Urinary bladder (tissue), 3 donors: ENCODE measurements at regions not wholly inside any gene's neighbourhood (a gene's known extent, or its start where the extent isn't known, plus 50 kb on each side); places are given as distances from the start of the nearest gene placed in this dataset.
A peak's percentile ranks its signal among the peaks of the same experiment; 100 is the strongest.

Experiments
- DNase-seq: peaks from one replicate; pipeline ENCODE4 v3.0.0-alpha.2; 2015; ENCODE audit errors: extremely low spot score
- H3K27ac ChIP-seq: one replicate; pipeline ENCODE4 v1.5.1; 2013; ENCODE audit warnings: low read depth, mild to moderate bottlenecking, moderate library complexity
- H3K36me3 ChIP-seq: one replicate; pipeline ENCODE4 v1.6.1; 2013; ENCODE audit warnings: mild to moderate bottlenecking, moderate library complexity; ENCODE audit not compliant: insufficient read depth
- H3K4me1 ChIP-seq: one replicate; pipeline ENCODE4 v1.6.1; 2013; ENCODE audit warnings: mild to moderate bottlenecking, moderate library complexity; ENCODE audit not compliant: insufficient read depth
- H3K4me3 ChIP-seq: one replicate; pipeline ENCODE4 v1.5.1; 2013; ENCODE audit warnings: low read depth, low read length
- WGBS: extraction: QIAGEN DNeasy Blood & Tissue Kit; methylation state at CpG from one replicate; pipeline ENCODE4 v1.1.7; 2013; 5-methylcytosine and 5-hydroxymethylcytosine counted together
- donor health status: healthy with polysubstance abuse.
- donor health status: healthy.

DNA sequence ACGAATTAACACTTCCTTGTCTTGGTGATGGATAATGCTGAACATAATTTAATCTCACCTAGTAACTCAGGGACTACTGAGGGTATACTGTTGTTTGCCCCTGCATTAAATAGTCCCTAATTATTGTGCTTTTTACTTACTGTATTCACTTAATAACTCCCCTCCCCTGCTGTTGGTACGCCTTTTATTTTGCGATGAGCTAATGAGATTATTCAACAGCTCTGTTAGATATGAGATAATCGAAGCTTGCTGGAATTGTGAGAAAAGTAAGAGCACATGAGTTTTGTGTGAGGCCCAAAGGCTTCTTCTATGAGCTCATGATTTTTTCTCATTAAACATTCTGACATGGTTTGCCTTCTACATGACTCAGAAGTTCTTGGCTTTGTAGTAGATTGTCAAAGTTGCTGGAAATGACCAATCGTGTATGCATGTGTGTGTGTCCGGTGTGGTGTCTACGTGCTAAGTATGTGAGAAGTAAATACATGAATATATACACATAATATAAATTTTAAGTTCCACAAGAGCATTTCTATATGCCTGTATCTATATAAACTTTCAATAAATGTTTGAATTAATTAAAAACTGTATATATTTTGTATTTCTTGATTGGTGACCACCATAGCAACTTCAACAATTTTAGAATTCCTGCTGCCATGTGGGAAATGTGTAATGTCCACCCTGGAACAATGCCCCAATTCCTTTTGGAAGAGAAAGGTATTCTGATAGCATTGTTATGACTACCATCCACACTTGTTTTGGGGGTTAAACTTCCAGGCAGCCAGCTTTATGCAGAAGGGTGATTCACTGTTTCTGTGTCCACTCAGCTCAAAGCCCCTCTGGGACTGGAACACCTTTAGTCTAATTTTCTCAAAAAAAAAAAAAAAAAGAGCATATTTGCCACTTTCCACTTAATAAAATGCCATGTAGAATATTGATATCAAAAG is 106.2 kb downstream of the SAMD9 start:
- Histone ChIP-seq H3K4me3 (no peak overlapping the region), H3K4me1 (peaks cover 3% of the 10 kb centered on the region), H3K36me3 (no peaks in the 10 kb centered on the region), H3K27ac (no peak overlapping the region)
- 56% methylated on average over 7 of the region's 7 CpGs for WGBS
- no peak for DNase-seq

DNA sequence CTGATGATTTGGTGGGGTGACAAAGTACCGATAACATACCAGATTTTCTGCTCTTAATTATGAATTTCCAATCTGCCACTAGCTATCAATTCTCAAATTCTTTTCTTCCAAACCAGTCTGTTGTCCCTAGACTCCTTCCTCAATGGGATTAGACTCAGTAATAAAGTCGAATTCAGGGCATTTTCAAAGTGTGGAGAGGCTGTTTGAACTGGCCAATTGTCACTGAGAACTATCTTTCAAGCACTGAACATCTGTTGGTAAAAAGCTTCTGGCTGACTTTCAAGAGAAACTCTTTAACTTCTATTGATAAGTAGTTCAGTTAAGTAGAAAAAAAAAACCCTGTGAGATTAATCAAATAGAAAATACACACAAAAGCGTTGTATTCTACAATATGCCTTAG is 108.9 kb downstream of the SAMD9 start:
- Histone ChIP-seq H3K4me3 (no peak overlapping the region), H3K4me1 (peaks cover under 1% of the 10 kb centered on the region), H3K27ac (no peak overlapping the region), H3K36me3 (no peaks in the 10 kb centered on the region)
- no peak for DNase-seq
- WGBS: 62% methylated on average over 3 of the region's 3 CpGs

DNA sequence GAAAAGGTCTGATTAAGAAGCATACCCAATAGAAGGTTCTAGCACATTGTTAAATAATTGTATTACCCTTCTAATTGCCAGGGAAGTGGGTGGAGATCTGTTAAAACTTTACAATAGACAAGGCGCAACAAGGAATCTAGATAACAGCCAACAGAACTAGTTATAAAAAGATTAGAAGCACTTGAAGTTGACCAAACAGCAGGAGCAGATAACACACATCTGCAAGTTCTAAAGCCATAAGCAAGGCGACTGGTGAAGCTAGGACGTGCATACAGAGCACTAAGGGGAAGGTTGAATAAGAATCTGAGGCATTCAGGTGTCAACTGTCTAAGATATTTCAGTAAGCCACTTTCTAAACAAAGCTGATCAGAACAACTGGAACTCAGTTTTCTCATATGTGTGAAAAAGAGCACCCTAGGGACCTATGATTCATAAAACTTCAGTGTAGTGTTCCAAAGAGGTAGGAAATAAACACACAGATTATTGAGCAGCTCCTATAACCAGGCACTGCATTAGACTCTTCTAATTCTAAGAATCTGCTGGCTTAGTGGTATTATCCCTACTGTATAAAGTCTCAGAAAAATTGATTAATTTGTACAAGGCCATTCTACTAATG is 111.2 kb downstream of the SAMD9 start:
- 61% methylated on average over 3 of the region's 3 CpGs for WGBS
- Histone ChIP-seq H3K36me3 (no peaks in the 10 kb centered on the region), H3K4me1 (no peaks in the 10 kb centered on the region), H3K27ac (no peak overlapping the region), H3K4me3 (no peak overlapping the region)
- DNase-seq: no peak

DNA sequence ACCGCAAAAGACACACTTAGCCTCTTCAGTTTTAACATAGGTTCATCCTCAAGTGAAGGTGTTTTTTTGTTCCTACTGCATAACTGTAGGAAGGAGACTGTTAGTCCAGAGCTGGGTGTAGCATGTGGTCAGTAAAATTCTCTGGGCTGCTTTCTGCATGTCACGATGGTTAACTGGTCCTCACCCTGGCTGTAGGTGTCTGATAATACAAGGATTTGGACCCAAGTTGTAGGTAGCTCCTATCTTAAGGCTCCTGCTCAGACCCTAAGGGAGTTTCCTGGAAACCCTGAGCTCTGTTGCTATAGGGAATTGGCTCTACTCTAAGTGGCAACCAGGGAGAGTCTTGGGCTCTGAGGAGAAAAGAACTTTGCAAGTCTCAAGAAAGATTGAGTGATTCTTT is 112.9 kb downstream of the SAMD9 start:
- H3K27ac ChIP-seq: no peak overlapping the region
- no peaks in the 10 kb centered on the region for H3K4me1 ChIP-seq
- H3K36me3 ChIP-seq: no peaks in the 10 kb centered on the region
- no peak overlapping the region for H3K4me3 ChIP-seq
- 96% methylated on average over 2 of the region's 2 CpGs for WGBS
- DNase-seq: no peak

- no peak for DNase-seq
- Histone ChIP-seq H3K27ac (no peak overlapping the region), H3K36me3 (no peaks in the 10 kb centered on the region), H3K4me3 (no peak overlapping the region), H3K4me1 (no peaks in the 10 kb centered on the region)
Measured at GRCh38 chr7:92997719-92998118, 120.1 kb downstream of the SAMD9 start.

GRCh38 chr7:92997152-92997551 is 120.6 kb downstream of the SAMD9 start:
- Histone ChIP-seq H3K4me3 (no peak overlapping the region), H3K4me1 (no peaks in the 10 kb centered on the region), H3K27ac (no peak overlapping the region), H3K36me3 (no peaks in the 10 kb centered on the region)
- 27% methylated on average over 2 of the region's 2 CpGs for WGBS
- DNase-seq: no peak

DNA sequence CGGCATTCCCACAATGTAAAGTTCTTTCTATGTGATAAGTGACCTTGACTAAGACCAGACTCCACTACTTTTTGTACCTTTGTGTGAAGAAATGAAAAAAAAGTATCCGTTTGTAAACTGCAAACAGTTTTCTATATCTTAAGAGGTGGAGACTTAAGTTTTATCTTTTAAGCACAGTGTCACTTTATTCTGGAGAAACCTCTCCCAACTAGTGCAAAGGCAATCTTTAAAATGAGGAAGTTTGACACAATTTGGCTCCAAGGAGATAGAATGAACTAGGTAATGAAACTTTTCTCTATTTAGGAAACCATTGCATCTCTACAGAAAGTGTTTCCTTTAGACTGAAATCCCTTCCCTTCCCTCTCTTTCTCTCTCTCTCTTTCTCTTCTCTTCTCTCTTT is 122.9 kb downstream of the SAMD9 start:
- Histone ChIP-seq H3K4me3 (no peak overlapping the region), H3K4me1 (no peaks in the 10 kb centered on the region), H3K27ac (no peak overlapping the region), H3K36me3 (no peaks in the 10 kb centered on the region)
- no peak for DNase-seq
- WGBS: 76% methylated on average over 2 of the region's 2 CpGs

DNA sequence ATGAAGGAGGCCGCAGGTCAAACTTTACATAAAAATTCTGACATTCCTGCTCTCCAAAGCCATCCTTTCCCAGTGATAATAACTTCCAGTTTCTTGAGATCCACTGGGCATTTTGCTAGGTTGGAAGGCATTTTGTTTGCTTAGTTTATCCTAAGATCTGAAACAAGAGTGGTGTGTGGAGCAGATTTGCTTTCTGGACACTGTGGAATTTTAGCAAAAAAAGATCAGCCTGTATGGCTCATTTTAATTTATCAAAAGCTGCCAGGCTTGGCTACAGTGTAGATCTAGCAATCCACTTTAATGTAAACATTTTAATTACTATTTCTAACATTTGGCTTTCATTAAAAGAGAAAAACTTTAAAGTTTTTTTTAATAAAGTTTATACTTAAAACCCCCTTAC is 124.8 kb downstream of the SAMD9 start:
- no peak overlapping the region for H3K27ac ChIP-seq

DNA sequence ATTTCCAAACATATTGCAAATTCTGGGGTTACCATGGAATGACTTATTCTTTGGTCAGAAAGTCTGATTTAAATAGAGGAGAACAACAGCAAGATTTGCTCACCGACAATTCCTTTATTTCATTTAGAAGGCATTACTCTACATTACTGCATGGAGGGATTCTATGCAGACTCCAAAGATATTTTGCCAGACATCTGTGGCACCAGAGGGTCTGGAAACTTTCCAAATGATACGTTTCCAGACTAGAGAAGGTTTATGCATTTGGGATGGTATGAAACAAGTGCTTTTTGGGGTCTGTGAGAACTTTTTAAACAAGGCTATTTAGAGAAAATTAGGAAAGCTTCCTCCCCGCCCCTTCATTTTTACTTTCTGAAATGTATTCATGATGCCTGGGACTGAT is 125.3 kb downstream of the SAMD9 start:
- H3K27ac ChIP-seq: no peak overlapping the region
- WGBS: 69% methylated on average over 3 of the region's 3 CpGs
- H3K4me1 ChIP-seq: no peaks in the 10 kb centered on the region
- H3K36me3 ChIP-seq: no peaks in the 10 kb centered on the region
- no peak overlapping the region for H3K4me3 ChIP-seq
- DNase-seq: no peak

More for the DNA sequence above, 124.8 kb downstream of the SAMD9 start:
- Histone ChIP-seq H3K4me3 (no peak overlapping the region), H3K4me1 (no peaks in the 10 kb centered on the region), H3K36me3 (no peaks in the 10 kb centered on the region)
- 76% methylated on average over 1 of the region's 1 CpG for WGBS
- no peak for DNase-seq

DNA sequence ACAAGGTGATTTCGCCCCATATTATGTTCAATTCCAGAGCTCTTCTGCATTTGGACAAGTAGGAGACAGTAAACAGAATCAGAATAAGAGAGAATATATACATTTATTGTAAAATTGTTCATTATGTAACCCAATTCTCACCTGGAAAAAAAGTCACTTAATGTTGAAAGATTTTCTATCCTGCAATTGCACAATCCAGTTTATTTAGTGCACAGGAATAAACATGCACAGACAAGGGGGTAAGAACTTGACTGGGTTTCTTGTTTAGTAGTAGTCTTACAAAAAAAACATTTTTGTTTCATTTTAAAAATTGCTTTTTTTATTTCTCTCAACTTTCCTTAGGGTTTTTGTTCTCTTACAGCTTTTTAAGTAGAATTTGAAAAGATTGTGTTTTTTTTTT is 126.6 kb downstream of the SAMD9 start:
- Histone ChIP-seq H3K36me3 (no peaks in the 10 kb centered on the region), H3K27ac (no peak overlapping the region), H3K4me1 (no peaks in the 10 kb centered on the region), H3K4me3 (no peak overlapping the region)
- 99% methylated on average over 1 of the region's 1 CpG for WGBS
- no peak for DNase-seq

DNA sequence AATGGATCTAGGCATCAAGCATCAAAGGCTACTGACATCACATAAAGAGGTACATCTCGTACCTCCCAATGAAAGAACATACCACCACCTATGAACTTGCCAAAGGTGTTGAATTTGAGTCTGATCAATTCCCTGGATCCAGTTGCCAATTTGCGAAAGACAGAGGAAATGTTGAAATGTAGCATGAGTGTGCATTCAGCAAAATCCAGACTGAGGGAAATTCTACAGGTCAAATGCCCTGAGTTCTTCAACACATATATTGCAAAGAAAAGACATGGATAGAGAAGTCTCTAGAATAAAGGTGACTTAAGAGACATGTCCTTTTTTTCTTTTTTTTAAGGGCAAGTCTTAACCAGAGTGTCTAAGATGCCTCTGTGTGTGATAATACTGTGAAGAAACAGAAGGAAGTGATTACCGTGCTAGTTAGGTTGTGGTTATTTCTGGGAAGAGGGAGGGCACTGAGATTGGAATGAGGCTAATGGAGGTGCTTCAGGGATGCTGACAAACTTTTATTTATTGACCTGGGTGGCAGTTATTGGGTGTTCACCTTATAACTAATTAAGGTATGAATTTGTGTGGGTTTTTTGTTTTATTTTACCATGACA is 128.7 kb downstream of the SAMD9 start:
- no peaks in the 10 kb centered on the region for H3K4me1 ChIP-seq
- no peak overlapping the region for H3K27ac ChIP-seq
- H3K4me3 ChIP-seq: no peak overlapping the region
- 72% methylated on average over 3 of the region's 3 CpGs for WGBS
- DNase-seq: no peak
- H3K36me3 ChIP-seq: no peaks in the 10 kb centered on the region

DNA sequence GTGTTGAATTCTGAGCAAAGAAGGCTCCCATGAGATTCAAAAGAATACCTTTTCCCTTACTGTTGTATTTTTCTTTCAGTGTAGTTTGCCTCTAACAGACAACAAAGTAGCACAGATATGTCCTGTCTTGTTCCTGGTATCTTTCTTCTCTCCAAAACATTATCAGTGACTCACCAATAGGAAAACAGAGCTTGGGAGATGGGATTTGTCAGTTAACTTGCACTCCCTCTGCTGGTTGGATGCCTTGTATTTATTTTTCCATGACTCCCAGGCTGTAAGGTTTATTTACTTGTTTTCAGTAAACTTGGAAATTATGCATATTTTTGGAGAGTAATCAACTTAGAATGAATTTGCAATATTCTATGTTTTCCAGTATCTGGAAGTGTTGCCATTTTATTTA is 129.7 kb downstream of the SAMD9 start:
- no peak overlapping the region for H3K27ac ChIP-seq
- peak; percentile 5 for DNase-seq
- no peaks in the 10 kb centered on the region for H3K4me1 ChIP-seq
- no peaks in the 10 kb centered on the region for H3K36me3 ChIP-seq
- H3K4me3 ChIP-seq: no peak overlapping the region

DNA sequence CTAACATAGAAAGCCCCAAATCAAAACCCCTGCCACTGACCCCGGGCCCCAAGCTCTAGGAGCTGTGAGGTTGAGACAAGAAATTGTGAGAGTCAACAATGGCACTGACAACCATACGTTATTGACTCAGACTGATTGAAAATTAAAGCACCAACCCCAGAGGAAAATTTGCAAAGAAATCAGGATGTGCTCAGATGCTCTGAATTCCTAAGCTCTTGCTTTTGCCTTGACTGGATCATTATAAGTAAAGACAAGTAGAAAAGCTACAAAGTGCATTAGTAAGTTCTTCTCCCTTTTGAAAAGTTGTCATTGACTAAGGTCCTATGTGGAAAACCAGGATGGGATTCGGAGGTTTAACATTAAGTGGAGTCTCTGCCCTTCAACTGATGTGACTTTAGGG is 130.2 kb downstream of the SAMD9 start:
- Histone ChIP-seq H3K4me3 (no peak overlapping the region), H3K27ac (no peak overlapping the region), H3K36me3 (no peaks in the 10 kb centered on the region), H3K4me1 (no peaks in the 10 kb centered on the region)
- no peak for DNase-seq
- WGBS: 85% methylated on average over 3 of the region's 3 CpGs

- no peak for DNase-seq
- Histone ChIP-seq H3K4me1 (no peaks in the 10 kb centered on the region), H3K27ac (no peak overlapping the region), H3K4me3 (no peak overlapping the region), H3K36me3 (no peaks in the 10 kb centered on the region)
Measured at GRCh38 chr7:92987095-92987494, 130.7 kb downstream of the SAMD9 start.
